NCI-H146 (cell line): ENCODE measurements at regions not wholly inside any gene's neighbourhood (a gene's known extent, or its start where the extent isn't known, plus 50 kb on each side); places are given as distances from the start of the nearest gene placed in this dataset.
A peak's percentile ranks its signal among the peaks of the same experiment; 100 is the strongest.

Source experiments
- DNase-seq: peaks from one replicate; lab custom pipeline; 2025; lab: John Stamatoyannopoulos, UW

DNA sequence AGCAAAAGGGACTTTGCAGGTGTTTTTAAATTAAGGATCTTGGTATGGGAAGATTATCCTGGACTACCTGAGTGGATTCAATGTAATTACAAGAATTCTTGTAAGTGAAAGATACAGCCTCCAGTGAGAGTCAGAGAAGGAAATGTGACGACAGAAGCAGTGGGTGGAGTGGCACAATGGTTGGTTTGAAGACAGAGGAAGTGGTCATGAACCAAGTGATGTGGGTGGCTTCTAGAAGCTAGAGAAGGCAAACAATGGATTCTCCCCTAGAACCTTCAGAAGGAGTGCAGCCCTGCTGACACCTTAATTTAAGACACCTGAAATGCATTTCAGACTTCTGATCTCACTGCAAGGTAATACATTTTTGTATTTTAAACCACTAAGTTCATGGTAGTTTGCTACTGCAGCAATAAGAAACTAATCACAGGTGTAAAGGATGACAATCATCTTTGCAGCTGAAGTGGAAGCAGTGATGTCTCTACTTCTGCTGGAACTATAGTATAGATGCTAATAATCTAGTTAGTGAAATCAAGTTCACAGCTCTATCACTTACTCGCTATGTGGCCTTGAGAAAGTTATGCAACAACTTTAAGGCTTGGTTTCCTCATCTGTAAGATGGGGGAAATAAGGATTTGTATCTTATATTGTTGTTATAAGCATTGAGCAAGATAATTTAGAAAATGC is 403.4 kb upstream of the SUCLG2 start:
- DNase-seq, result no peak

- DNase-seq, result no peak
These were observed 402.1 kb upstream of the SUCLG2 start for GRCh38 chr3:68056556-68056955.

DNA sequence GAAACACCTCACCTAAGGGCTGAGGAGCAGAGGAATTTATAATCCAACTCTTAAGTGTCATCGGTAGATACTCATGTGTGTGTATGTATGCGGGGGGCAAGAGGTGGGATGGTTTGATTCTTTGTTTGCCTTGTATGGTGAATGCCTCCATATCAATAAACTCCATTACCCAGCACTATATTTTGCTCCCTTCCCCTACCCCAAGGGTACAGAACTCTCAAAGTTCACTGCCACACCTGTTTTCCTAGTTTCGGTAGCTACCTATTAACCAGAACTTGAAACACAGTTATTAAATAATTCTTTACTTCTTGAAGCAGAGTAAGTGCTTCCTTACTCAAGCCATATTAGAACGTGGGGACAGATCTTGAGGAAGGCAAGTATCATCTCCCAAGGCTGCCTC is 400.8 kb upstream of the SUCLG2 start:
- DNase-seq, result no peak

DNA sequence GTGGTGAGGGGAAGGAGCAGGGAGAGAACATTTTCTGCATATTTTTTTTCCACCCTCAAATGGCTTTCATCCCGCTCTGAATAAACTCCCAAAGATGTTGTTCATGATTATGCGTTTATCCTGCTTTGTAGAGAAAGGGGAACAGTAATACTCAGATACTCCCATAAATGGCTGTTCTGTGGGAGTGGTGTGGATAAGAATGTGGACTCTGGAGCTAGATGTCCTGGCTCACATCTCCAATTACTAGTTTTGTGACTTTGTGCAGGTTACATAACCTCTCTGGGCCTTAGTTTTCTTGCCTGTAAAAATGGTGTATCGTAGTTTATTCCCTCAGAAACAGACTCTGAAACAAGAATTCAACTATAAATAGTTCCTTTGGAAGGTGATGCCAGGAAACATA is 395.4 kb upstream of the SUCLG2 start:
- no peak for DNase-seq

DNA sequence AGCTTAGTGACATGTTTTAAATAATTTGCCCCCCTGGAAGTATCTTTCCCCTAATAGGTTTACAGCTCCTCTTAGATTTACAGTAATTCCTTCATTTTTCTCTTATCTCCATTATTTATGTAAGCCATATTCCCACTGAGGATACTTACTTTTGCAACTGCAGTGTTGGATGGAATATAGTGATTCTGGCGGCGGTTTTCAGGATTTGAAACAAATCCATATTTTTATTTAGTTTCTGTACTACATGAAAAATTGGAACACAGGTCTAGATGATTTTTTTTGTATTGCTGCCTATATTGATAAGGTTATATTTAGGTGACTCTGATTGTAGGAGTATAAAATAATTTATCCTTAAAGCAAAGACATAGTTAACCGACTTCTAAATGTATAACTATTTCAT is 391.6 kb upstream of the SUCLG2 start:
- no peak for DNase-seq

- peak; percentile 26 for DNase-seq
These were observed 379.5 kb upstream of the SUCLG2 start for GRCh38 chr3:68033867-68034266.

DNA sequence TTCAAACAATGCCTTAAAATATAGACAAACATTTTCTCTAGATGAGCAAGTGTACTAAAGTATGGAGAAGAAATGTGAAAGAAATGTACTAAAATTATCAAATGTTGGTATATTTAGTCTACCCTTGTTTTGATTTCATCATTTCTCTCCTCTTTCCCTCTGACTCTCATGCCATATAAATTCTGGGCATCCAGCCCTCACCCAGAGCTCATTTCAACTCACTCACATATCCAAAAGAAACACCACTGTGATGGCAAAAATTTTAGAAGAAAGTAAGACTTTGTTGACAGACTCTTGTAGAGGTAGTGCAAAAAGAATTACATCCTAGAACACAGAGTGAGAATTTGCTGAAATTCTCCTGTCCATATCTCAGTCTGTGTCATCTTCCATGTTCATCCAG is 377.8 kb upstream of the SUCLG2 start:
- no peak for DNase-seq

DNA sequence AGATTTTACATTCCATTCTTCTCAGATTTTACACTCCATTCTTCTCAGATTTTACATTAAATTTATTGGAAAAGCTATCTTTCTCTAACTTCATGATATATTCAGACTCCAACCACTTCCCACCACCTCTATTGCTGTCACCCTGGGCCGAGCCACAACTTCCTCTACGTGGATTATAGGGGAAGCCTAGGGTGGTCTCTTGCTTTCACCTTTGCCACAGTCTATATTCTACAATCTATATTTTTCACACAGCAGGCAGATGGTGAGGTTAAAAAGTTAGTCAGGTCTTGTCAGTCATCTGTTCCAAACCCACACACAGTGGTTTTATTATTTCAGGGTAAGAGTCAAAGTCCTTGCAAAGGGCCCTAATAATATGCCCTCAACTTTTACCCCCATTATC is 370.8 kb upstream of the SUCLG2 start:
- DNase-seq, result no peak

DNA sequence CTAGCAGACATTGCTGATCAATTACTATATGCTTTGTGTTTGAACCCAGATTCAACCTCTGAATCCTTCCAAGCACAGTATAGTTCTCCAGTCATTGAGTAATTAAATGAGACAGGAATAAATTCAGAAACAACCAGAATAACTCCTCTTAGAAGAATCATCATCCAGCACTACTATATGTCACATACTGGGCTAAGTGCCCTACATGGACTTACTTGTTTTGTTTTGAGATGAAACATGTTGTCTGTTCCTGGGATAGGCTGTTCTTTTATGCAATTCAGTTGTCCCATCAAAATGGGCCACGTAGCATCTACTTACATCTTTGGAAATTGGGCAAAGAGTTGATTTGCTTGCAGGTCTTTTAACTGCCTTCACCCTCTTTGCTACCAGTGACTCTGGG is 365.5 kb upstream of the SUCLG2 start:
- DNase-seq, result no peak

- DNase-seq, result no peak
These were observed 363.9 kb upstream of the SUCLG2 start for GRCh38 chr3:68018275-68018674.

DNA sequence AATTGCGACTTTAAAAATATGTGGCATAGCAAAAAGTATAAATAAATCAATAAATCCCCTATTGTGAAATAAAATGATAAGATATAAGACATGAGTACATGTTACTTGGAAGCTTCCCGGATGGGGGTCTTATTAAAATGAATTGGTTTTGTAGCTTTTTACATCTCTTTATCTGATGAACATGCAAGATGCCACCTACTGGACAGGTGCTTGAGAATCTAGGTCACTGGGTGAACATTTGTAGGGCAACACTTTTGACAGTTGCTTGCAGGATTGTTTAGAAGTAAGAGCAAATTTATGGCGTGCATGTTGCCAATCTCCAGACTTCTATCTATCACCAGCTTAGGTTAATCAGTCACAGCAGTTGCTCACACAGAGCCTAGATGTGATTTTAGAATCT is 362.7 kb upstream of the SUCLG2 start:
- DNase-seq, result no peak

GRCh38 chr3:68009900-68010299 is 355.5 kb upstream of the SUCLG2 start:
- no peak for DNase-seq

DNA sequence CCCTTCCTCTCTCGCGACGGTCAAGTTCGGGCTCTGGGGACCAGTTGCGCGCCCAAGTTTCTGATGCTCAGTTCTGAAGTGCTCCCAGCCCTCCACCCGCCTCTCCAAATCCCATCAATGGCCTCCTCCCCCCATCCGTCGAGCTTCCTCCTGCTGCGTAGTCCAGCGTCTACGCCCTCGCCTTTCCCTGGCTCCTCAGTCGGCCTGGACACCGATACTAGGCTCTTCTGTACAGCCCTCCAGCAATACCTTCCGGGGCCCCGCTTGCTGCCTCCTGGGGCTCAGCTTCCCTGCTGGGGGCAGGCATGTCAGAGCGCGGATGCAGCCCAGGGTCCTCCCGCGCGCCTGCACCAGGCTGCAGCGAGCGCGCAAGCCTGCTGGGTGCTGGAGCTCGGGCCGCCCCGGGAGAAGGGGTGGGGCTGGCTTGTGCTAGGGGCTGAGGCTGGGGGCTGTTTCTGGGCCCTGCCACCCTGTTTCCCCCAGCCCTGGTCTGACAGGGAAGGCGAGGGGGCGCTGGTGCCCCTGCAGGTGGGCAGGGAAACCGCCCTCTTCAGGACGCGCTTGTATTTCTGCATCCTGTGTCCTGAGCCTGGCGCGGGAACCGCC is 353.3 kb upstream of the SUCLG2 start:
- DNase-seq, result no peak

DNA sequence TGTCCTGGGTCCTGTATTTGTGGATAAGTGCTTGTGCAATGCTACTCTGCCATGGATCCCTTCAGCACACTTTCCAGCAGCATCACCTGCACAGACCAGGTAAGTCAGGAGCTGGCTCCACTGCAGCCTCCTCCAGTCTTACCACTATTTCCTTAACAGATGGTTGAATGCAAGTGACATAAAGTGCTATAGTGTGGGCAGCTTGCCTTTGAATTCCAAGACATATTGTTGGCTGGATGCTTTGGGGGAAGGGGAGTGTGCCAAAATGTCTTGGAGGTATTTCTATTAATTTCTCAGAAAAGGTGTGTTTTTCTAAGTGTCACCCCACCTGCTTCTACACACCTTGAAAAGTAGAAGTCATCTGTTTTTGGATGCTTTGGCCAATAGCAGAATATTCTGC is 352.2 kb upstream of the SUCLG2 start:
- DNase-seq, result no peak

- peak; percentile 66 for DNase-seq
These were observed 349.7 kb upstream of the SUCLG2 start for GRCh38 chr3:68004091-68004490.

GRCh38 chr3:67998281-67998680 is 343.9 kb upstream of the SUCLG2 start:
- DNase-seq, result no peak

DNA sequence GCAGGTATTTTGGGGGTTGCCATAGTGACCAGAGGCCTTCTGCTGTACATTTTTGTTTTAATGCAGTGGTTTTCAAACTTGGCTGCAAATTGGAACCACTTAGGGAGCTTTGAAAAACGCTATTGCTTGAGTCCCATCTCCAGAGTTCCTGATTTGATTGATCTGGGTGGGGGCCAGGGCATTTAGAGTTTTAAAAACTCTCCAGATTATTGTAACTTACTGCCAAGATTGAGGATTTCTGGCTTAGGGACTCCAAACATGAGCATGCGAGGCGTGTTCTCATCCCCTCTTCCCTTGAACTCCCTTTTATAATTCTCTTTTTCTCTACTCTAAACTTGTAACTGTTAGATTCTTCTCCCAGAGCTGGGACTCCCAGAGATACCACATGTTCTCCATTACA is 340.8 kb upstream of the SUCLG2 start:
- DNase-seq, result no peak

- DNase-seq, result no peak
These were observed 332.3 kb upstream of the SUCLG2 start for GRCh38 chr3:67986706-67987105.

GRCh38 chr3:67983166-67983565 is 328.8 kb upstream of the SUCLG2 start:
- DNase-seq, result no peak

GRCh38 chr3:67981077-67981476 is 326.7 kb upstream of the SUCLG2 start:
- DNase-seq, result no peak

- no peak for DNase-seq
These were observed 324.9 kb upstream of the SUCLG2 start for GRCh38 chr3:67979342-67979741.

DNA sequence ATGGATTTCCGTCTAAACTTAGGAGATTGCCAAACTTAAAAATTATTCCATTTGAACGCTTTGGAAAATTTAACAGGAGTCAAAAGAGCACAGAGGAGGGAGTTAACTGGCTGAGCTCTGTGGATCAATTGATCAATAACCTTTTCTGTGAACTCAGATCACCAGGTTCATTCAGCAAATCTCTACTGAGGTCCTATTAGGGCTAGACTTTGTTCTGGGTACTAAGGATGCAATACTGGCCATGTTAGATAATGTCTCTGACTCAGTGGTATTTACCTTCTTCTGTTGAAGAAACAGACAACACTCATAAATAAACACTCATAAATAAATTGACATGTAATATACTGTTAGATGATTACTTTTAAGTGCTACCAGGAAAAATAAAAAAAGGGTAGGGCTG is 323.4 kb upstream of the SUCLG2 start:
- no peak for DNase-seq

DNA sequence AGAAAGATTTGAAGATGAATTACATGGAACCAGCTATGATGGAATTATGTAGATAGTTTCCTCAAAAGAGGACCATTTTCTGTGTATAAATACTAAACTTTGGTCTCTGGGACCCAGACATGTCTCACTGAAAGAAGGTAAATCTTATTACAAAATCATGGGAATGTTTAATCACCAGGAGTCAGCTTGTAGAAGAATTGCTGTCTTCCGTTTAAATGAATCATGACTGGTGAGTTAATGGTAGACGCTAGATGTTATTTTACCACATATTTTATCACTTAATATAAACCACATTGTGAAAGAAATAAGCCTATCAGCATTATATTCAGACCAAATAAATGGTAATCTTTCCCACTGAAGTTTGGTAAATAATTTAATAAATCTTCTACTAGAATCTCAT is 322.3 kb upstream of the SUCLG2 start:
- DNase-seq, result no peak

DNA sequence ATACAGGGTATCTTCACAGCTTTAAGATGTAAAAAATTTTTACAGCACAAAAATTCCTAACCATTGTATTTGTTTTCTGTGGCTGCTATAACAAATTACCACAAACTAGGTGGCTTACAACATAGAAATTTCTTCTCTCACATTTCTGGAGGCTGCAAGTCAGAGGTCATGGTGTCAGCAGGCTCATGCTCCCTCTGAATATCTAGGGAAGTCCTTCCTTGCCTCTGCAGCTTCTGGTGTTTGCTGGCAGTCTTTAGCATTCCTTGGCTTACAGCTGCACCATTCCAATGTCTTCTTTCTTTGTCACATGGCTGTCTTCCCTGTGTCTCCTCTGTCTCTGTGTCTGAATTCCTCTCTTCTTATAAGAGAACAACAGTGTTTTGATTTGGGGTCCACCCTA is 310.2 kb upstream of the SUCLG2 start:
- DNase-seq, result no peak
